ENCODE measurements at regions not wholly inside any gene's neighbourhood (a gene's known extent, or its start where the extent isn't known, plus 50 kb on each side); places are given as distances from the start of the nearest gene placed in this dataset.

DNA sequence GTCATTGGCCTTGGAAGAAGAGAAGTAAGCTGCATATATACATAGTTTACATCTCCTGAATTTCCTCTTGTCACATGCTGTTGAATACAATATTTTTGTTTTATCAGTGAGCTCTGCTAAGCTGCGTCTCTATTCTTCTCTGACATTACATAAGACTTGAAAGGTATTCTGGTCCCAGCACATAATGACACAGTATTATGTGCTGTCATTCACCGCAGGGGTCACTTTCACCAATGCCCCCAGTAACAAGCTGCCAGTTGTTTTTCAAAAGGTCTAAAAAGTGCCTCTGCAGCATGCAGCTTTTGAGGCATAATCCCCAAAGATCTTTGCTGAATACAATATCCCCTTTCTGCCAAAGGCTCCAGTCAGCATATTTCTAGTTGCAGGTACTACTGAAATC lies 349.0 kb upstream of the FAM174A start:
- H3K4me1 Mint-ChIP-seq, result no peaks in the 10 kb centered on the region
- 80% methylated on average over 1 of the region's 2 CpGs for WGBS (ENCODE audit: insufficient coverage)
- no peak overlapping the region for H3K4me3 Mint-ChIP-seq
- Histone ChIP-seq H3K9me3 (replicated peaks in 1 of 2; ENCODE audit: control insufficient read depth in 1 of 2, insufficient read depth in 1 of 2, low read length in 2 of 2) (no peaks in the 10 kb centered on the region), H4K20me1 (ENCODE audit: insufficient read depth, low read length) (no peaks in the 10 kb centered on the region), H3K36me3 (replicated peaks in 1 of 2; ENCODE audit: control insufficient read depth in 1 of 2, insufficient read depth in 2 of 2, low read length in 2 of 2) (no peaks in the 10 kb centered on the region), H3K79me2 (ENCODE audit: insufficient read depth, low read length) (no peaks in the 10 kb centered on the region), H3K4me3 (replicated peaks in 1 of 3; ENCODE audit: low read depth in 2 of 3, low read length in 3 of 3) (no peak overlapping the region), H3K9ac (ENCODE audit: insufficient read depth, low read length, poor library complexity, severe bottlenecking) (no peak overlapping the region), H3K27ac (ENCODE audit: low read depth in 1 of 2, low read length in 2 of 2) (no peak overlapping the region), H2AFZ (ENCODE audit: insufficient read depth, low read depth, low read length, poor library complexity, severe bottlenecking) (no peak overlapping the region), H3K27me3 (ENCODE audit: control insufficient read depth in 2 of 2, insufficient read depth in 2 of 2, low read length in 2 of 2) (no peaks in the 10 kb centered on the region), H3K4me1 (ENCODE audit: control insufficient read depth in 1 of 2, insufficient read depth in 2 of 2, low read length in 2 of 2) (no peaks in the 10 kb centered on the region), H3K4me2 (replicated peaks; ENCODE audit: extremely low read depth, low read length, poor library complexity, severe bottlenecking) (no peak overlapping the region)
- TF ChIP-seq, protein P1, sequence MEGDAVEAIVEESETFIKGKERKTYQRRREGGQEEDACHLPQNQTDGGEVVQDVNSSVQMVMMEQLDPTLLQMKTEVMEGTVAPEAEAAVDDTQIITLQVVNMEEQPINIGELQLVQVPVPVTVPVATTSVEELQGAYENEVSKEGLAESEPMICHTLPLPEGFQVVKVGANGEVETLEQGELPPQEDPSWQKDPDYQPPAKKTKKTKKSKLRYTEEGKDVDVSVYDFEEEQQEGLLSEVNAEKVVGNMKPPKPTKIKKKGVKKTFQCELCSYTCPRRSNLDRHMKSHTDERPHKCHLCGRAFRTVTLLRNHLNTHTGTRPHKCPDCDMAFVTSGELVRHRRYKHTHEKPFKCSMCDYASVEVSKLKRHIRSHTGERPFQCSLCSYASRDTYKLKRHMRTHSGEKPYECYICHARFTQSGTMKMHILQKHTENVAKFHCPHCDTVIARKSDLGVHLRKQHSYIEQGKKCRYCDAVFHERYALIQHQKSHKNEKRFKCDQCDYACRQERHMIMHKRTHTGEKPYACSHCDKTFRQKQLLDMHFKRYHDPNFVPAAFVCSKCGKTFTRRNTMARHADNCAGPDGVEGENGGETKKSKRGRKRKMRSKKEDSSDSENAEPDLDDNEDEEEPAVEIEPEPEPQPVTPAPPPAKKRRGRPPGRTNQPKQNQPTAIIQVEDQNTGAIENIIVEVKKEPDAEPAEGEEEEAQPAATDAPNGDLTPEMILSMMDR (IDR thresholded peaks at IDR 0.05), result no peak
- H3K9me3 Mint-ChIP-seq, result peaks cover 0 to 3% (median 2%) of the 10 kb centered on the region in 7 donors
- no peak overlapping the region for H3K27ac Mint-ChIP-seq
- intact Hi-C loops (cut with micrococcal nuclease), result no loop called here
- DNase-seq, result no peak
- no peaks in the 10 kb centered on the region for H3K36me3 Mint-ChIP-seq
- no peaks in the 10 kb centered on the region for H3K27me3 Mint-ChIP-seq (ENCODE audit: low read depth in 3 of 3)

DNA sequence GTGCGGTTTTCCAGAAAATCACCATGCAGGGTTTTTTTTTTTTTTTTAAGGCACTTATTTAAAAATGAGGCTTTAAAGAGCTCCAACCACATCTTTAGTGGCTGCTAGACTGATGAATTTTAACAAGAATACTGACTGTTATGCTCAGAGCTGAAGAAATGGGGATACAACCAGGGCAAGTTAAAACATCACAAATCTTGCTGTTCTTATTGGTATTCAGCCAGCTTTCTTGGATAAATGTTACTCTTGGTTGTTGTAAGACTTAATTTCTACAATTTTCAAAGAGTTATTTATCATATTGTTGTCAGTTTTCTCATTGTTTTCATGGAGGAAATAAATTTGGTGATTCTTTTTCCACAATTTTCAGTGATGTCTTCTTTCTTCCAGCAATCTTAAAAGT lies 352.8 kb upstream of the FAM174A start:
- H3K4me1 ChIP-seq (ENCODE audit: control insufficient read depth in 1 of 2, insufficient read depth in 2 of 2, low read length in 2 of 2), result no peaks in the 10 kb centered on the region
- WGBS (ENCODE audit: insufficient coverage), result no CpG with 5 or more reads among the region's 1 CpG
- no peaks in the 10 kb centered on the region for H3K4me1 Mint-ChIP-seq
- no peaks in the 10 kb centered on the region for H3K27me3 Mint-ChIP-seq (ENCODE audit: low read depth in 3 of 3)
- peaks cover 0 to 2% (median 0%) of the 10 kb centered on the region in 7 donors for H3K9me3 Mint-ChIP-seq
- no peaks in the 10 kb centered on the region for H3K36me3 Mint-ChIP-seq
- H3K27ac Mint-ChIP-seq, result no peak overlapping the region
- TF ChIP-seq, protein P1 (IDR thresholded peaks at IDR 0.05), result no peak
- H3K9ac ChIP-seq (ENCODE audit: insufficient read depth, low read length, poor library complexity, severe bottlenecking), result no peak overlapping the region
- no peaks in the 10 kb centered on the region for H3K27me3 ChIP-seq (ENCODE audit: control insufficient read depth in 2 of 2, insufficient read depth in 2 of 2, low read length in 2 of 2)
- H3K4me3 Mint-ChIP-seq, result no peak overlapping the region
- H3K79me2 ChIP-seq (ENCODE audit: insufficient read depth, low read length), result no peaks in the 10 kb centered on the region
- intact Hi-C loops (cut with micrococcal nuclease), result no loop called here
- H3K9me3 ChIP-seq (replicated peaks in 1 of 2; ENCODE audit: control insufficient read depth in 1 of 2, insufficient read depth in 1 of 2, low read length in 2 of 2), result no peaks in the 10 kb centered on the region
- H3K36me3 ChIP-seq (replicated peaks in 1 of 2; ENCODE audit: control insufficient read depth in 1 of 2, insufficient read depth in 2 of 2, low read length in 2 of 2), result no peaks in the 10 kb centered on the region
- no peak overlapping the region for H2AFZ ChIP-seq (ENCODE audit: insufficient read depth, low read depth, low read length, poor library complexity, severe bottlenecking)
- no peak overlapping the region for H3K27ac ChIP-seq (ENCODE audit: low read depth in 1 of 2, low read length in 2 of 2)
- no peak overlapping the region for H3K4me2 ChIP-seq (replicated peaks; ENCODE audit: extremely low read depth, low read length, poor library complexity, severe bottlenecking)
- no peaks in the 10 kb centered on the region for H4K20me1 ChIP-seq (ENCODE audit: insufficient read depth, low read length)
- DNase-seq, result no peak
- no peak overlapping the region for H3K4me3 ChIP-seq (replicated peaks in 1 of 3; ENCODE audit: low read depth in 2 of 3, low read length in 3 of 3)
